ENCODE measurements at regions not wholly inside any gene's neighbourhood (a gene's known extent, or its start where the extent isn't known, plus 50 kb on each side); places are given as distances from the start of the nearest gene placed in this dataset.

DNA sequence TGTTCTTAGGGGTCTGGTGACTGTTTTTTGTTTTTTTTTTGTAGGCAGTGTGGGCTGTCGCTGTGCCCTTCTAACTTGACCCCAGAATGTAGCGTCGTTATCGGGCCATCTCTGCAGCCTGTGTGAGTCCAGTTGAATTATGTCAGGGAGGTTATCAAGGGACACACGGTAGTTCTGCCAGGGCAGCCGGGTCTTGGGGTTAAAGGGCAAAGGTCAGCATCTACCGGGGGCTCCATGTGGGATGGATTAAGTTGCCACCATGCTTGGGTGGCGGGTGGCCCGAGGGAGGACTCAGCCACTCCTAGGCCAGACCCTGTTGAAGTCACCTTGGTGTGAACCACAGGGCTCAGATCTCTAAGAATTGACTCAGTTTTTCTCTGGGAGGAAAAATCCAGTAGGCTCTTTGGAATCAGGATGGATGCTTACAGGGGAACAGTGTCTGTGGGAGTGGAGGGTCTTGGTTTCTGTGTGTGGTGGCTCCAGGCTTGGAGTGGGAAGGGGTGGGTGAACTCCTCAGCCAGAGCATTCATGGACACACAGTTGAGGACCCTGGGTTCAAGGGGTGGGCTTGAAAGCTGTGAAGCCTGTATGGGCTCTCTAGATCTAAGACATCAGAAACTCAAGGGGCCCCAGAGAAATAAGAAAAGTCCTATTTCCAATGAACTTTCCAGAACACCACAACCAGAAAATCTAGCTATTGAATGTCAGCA, 191.7 kb downstream of the IRF8 start:
- TF ChIP-seq REST (IDR thresholded peaks at IDR 0.05; ENCODE audit: low read depth) (no peak), TAF1 (IDR thresholded peaks at IDR 0.05; ENCODE audit: low read depth) (no peak), EGR1 (IDR thresholded peaks at IDR 0.05) (no peak), EP300 (IDR thresholded peaks at IDR 0.05; ENCODE audit: borderline replicate concordance) (no peak), USF1 (IDR thresholded peaks at IDR 0.05) (no peak), TCF12 (IDR thresholded peaks at IDR 0.05; ENCODE audit: low read depth) (no peak), CREB1 (IDR thresholded peaks at IDR 0.05; ENCODE audit: low read depth) (no peak), CEBPB (IDR thresholded peaks at IDR 0.05) (no peak), NFIC (IDR thresholded peaks at IDR 0.05) (no peak), FOXM1 (IDR thresholded peaks at IDR 0.05; ENCODE audit: borderline replicate concordance, low read depth) (no peak), RAD21 (IDR thresholded peaks at IDR 0.05; ENCODE audit: low read depth) (no peak), ZBTB7A (IDR thresholded peaks at IDR 0.05; ENCODE audit: low read depth) (no peak), YY1 (IDR thresholded peaks at IDR 0.05; ENCODE audit: low read depth) (no peak)
- TF ChIP-seq, protein P1, sequence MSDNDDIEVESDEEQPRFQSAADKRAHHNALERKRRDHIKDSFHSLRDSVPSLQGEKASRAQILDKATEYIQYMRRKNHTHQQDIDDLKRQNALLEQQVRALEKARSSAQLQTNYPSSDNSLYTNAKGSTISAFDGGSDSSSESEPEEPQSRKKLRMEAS (IDR thresholded peaks at IDR 0.05), result no peak

Data from Ishikawa (cell line).